ENCODE measurements at regions not wholly inside any gene's neighbourhood (a gene's known extent, or its start where the extent isn't known, plus 50 kb on each side); places are given as distances from the start of the nearest gene placed in this dataset.

GRCh38 chr11:70661761-70662501, 263.6 kb downstream of the CTTN start:
- DNase-seq: no peak

GRCh38 chr11:70662691-70663098, 264.4 kb downstream of the CTTN start:
- no peak for DNase-seq

- DNase-seq: no peak
Measured at GRCh38 chr11:70663815-70664214, 265.5 kb downstream of the CTTN start.

GRCh38 chr11:70666311-70666710, 268.0 kb downstream of the CTTN start:
- DNase-seq: no peak

- no peak for DNase-seq
Measured at GRCh38 chr11:70667767-70668166, 269.4 kb downstream of the CTTN start.

- no peak for DNase-seq
Measured at GRCh38 chr11:70668204-70669202, 270.2 kb downstream of the CTTN start.

- DNase-seq: no peak
Measured at GRCh38 chr11:70669281-70669680, 271.0 kb downstream of the CTTN start.

- DNase-seq: no peak
Measured at GRCh38 chr11:70669871-70670675, 271.7 kb downstream of the CTTN start.

GRCh38 chr11:70670676-70671034, 272.3 kb downstream of the CTTN start:
- DNase-seq: no peak

- no peak for DNase-seq
Measured at GRCh38 chr11:70671083-70671482, 272.8 kb downstream of the CTTN start.

- no peak for DNase-seq
Measured at GRCh38 chr11:70671611-70672010, 273.3 kb downstream of the CTTN start.

GRCh38 chr11:70672991-70673653, 274.8 kb downstream of the CTTN start:
- DNase-seq: no peak

- no peak for DNase-seq
Measured at GRCh38 chr11:70674605-70675004, 276.3 kb downstream of the CTTN start.

GRCh38 chr11:70675697-70676374, 277.5 kb downstream of the CTTN start:
- DNase-seq: no peak

- DNase-seq: no peak
Measured at GRCh38 chr11:70677232-70677916, 279.0 kb downstream of the CTTN start.

GRCh38 chr11:70678931-70679900, 280.9 kb downstream of the CTTN start:
- DNase-seq: no peak

GRCh38 chr11:70680781-70681281, 282.5 kb downstream of the CTTN start:
- no peak for DNase-seq

GRCh38 chr11:70682056-70682455, 283.7 kb downstream of the CTTN start:
- no peak for DNase-seq

GRCh38 chr11:70682760-70683159, 284.4 kb downstream of the CTTN start:
- DNase-seq: no peak

- DNase-seq: no peak
Measured at GRCh38 chr11:70687716-70688115, 289.4 kb downstream of the CTTN start.
